ENCODE measurements at regions not wholly inside any gene's neighbourhood (a gene's known extent, or its start where the extent isn't known, plus 50 kb on each side); places are given as distances from the start of the nearest gene placed in this dataset.

- peaks cover 0 to 22% (median 9%) of the 10 kb centered on the region in 4 donors for H3K4me1 Mint-ChIP-seq
- H3K27ac Mint-ChIP-seq, result no peak overlapping the region
These were observed 53.1 kb upstream of the WSB1 start for GRCh38 chr17:27240802-27241155.

GRCh38 chr17:27241346-27241946 lies 52.5 kb upstream of the WSB1 start:
- Histone ChIP-seq H3K36me3 (ENCODE audit: control insufficient read depth, insufficient read depth, low read length) (no peaks in the 10 kb centered on the region), H3K4me1 (ENCODE audit: control insufficient read depth, insufficient read depth, low read length, poor library complexity, severe bottlenecking) (no peaks in the 10 kb centered on the region), H3K4me3 (ENCODE audit: low read depth, low read length) (no peak overlapping the region), H3K9me3 (ENCODE audit: control insufficient read depth in 2 of 2, low read length in 2 of 2) (no peaks in the 10 kb centered on the region), H3K27me3 (ENCODE audit: control insufficient read depth, insufficient read depth, low read length) (no peaks in the 10 kb centered on the region), H3K27ac (ENCODE audit: insufficient read depth, low read length, poor library complexity, severe bottlenecking) (no peak overlapping the region)
- Mint-ChIP-seq H3K36me3 (no peaks in the 10 kb centered on the region), H3K9me3 (no peaks in the 10 kb centered on the region), H3K4me3 (no peak overlapping the region), H3K27me3 (no peaks in the 10 kb centered on the region), H3K27ac (peak overlapping the region in 1 of 3 donors; percentile 26), H3K4me1 (peaks cover 0 to 21% (median 9%) of the 10 kb centered on the region in 4 donors)
- no peak for ATAC-seq (ENCODE audit: low read depth in 2 of 2)
- DNase-seq, result no peak

More at GRCh38 chr17:27240802-27241155, 53.1 kb upstream of the WSB1 start:
- no peaks in the 10 kb centered on the region for H3K4me1 ChIP-seq (ENCODE audit: control insufficient read depth, insufficient read depth, low read length, poor library complexity, severe bottlenecking)
- DNase-seq (no peak), ATAC-seq (ENCODE audit: low read depth in 2 of 2) (no peak)
- no peak overlapping the region for H3K4me3 Mint-ChIP-seq
- H3K4me3 ChIP-seq (ENCODE audit: low read depth, low read length), result no peak overlapping the region
- H3K36me3 Mint-ChIP-seq, result no peaks in the 10 kb centered on the region
- no peaks in the 10 kb centered on the region for H3K27me3 ChIP-seq (ENCODE audit: control insufficient read depth, insufficient read depth, low read length)
- H3K27me3 Mint-ChIP-seq, result no peaks in the 10 kb centered on the region
- H3K9me3 ChIP-seq (ENCODE audit: control insufficient read depth in 2 of 2, low read length in 2 of 2), result no peaks in the 10 kb centered on the region
- H3K27ac ChIP-seq (ENCODE audit: insufficient read depth, low read length, poor library complexity, severe bottlenecking), result no peak overlapping the region
- H3K36me3 ChIP-seq (ENCODE audit: control insufficient read depth, insufficient read depth, low read length), result no peaks in the 10 kb centered on the region
- no peaks in the 10 kb centered on the region for H3K9me3 Mint-ChIP-seq

DNA sequence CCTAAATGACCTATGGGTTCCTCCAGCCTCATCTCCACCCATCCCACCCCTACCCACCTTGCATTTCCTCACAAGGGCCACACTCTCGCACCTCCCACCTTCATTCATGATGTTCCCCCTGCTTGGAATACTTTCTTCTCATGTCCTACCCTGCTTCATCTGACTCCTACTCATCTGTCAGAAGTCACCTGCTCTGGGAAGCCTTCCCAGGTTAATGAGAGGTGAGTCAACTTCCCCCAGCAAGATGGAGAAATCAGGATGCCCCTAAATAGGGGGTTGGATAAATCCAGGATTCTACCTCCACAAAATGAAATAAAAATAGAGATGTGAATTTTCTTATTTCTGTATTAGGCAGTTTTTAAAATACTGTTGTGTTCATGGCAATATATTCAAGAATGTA lies 51.0 kb upstream of the WSB1 start:
- Histone ChIP-seq H3K9me3 (ENCODE audit: control insufficient read depth in 2 of 2, low read length in 2 of 2) (no peaks in the 10 kb centered on the region), H3K4me1 (ENCODE audit: control insufficient read depth, insufficient read depth, low read length, poor library complexity, severe bottlenecking) (no peaks in the 10 kb centered on the region), H3K27me3 (ENCODE audit: control insufficient read depth, insufficient read depth, low read length) (no peaks in the 10 kb centered on the region), H3K27ac (ENCODE audit: insufficient read depth, low read length, poor library complexity, severe bottlenecking) (no peak overlapping the region), H3K36me3 (ENCODE audit: control insufficient read depth, insufficient read depth, low read length) (no peaks in the 10 kb centered on the region), H3K4me3 (ENCODE audit: low read depth, low read length) (no peak overlapping the region)
- Mint-ChIP-seq H3K4me1 (peaks cover 0 to 16% (median 7%) of the 10 kb centered on the region in 4 donors), H3K27me3 (no peaks in the 10 kb centered on the region), H3K27ac (peak overlapping the region in 1 of 3 donors; percentile 6), H3K9me3 (no peaks in the 10 kb centered on the region), H3K4me3 (no peak overlapping the region), H3K36me3 (no peaks in the 10 kb centered on the region)
- ATAC-seq (ENCODE audit: low read depth in 2 of 2), result no peak
- DNase-seq, result no peak

DNA sequence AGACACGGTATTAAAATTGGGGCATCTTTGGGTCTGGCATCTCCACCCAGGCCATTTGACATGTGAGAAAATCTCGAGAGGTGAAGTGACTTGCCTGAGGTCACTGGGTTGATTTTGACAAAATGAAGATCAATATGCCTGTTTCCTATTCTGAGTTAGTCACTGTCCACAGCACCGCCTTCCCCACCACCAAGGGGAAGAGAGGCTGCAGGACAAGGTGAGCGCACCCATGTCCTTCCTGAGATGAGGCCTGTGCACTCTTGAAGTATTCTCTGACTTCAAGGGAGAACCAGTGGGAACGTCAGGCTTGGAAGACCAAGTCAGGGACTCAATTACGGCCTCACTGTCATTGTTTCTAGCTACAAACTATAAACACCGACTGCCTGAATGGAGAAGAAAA lies 49.9 kb upstream of the WSB1 start:
- Histone ChIP-seq H3K27me3 (ENCODE audit: control insufficient read depth, insufficient read depth, low read length) (no peaks in the 10 kb centered on the region), H3K36me3 (ENCODE audit: control insufficient read depth, insufficient read depth, low read length) (no peaks in the 10 kb centered on the region), H3K4me3 (ENCODE audit: low read depth, low read length) (no peak overlapping the region), H3K27ac (ENCODE audit: insufficient read depth, low read length, poor library complexity, severe bottlenecking) (no peak overlapping the region), H3K9me3 (ENCODE audit: control insufficient read depth in 2 of 2, low read length in 2 of 2) (no peaks in the 10 kb centered on the region), H3K4me1 (ENCODE audit: control insufficient read depth, insufficient read depth, low read length, poor library complexity, severe bottlenecking) (no peaks in the 10 kb centered on the region)
- Mint-ChIP-seq H3K4me3 (no peak overlapping the region), H3K27ac (no peak overlapping the region), H3K9me3 (peaks cover 0 to under 1% (median 0%) of the 10 kb centered on the region in 7 donors), H3K36me3 (no peaks in the 10 kb centered on the region), H3K27me3 (peaks cover 7% of the 10 kb centered on the region), H3K4me1 (peaks cover 0 to 10% (median 4%) of the 10 kb centered on the region in 4 donors)
- ATAC-seq (ENCODE audit: low read depth in 2 of 2) (no peak), DNase-seq (no peak)

Data from CD4-positive, CD25-positive, alpha-beta regulatory T cell (primary cell).